ENCODE measurements at regions not wholly inside any gene's neighbourhood (a gene's known extent, or its start where the extent isn't known, plus 50 kb on each side); places are given as distances from the start of the nearest gene placed in this dataset.

DNA sequence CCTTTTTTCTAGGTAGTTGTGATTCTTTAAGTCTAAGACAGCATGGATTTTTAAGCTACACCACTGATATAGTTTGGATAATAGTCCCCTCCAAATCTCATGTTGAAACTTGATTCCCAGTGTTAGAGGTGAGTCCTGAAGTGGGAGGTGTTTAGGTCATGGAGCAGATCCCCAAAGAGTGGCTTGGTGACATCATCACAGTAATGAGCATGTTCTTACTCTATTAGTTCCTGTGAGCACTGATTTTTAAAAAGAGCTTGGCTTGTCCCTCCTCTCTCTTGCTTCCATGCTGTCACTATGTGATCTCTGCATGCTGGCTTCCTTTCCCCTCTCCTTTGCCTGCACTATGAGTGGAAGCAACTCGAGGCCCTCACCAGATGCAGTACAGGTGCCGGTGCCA is 115.5 kb downstream of the LEPR start:
- WGBS, result 44% methylated on average over 2 of the region's 2 CpGs
- H3K4me3 ChIP-seq, result no peak overlapping the region
- H3K36me3 ChIP-seq, result no peaks in the 10 kb centered on the region
- H3K4me1 ChIP-seq (replicated peaks), result no peaks in the 10 kb centered on the region
- H3K27ac ChIP-seq, result no peak overlapping the region
- intact Hi-C loops (cut with DNase I), result no loop called here
- no peak for DNase-seq (ENCODE audit: low spot score)
- H3K9me3 ChIP-seq, result no peaks in the 10 kb centered on the region
- TF ChIP-seq POLR2AphosphoS5 (IDR thresholded peaks at IDR 0.05) (no peak), POLR2A (IDR thresholded peaks at IDR 0.05) (no peak)
- TF ChIP-seq, protein P1, sequence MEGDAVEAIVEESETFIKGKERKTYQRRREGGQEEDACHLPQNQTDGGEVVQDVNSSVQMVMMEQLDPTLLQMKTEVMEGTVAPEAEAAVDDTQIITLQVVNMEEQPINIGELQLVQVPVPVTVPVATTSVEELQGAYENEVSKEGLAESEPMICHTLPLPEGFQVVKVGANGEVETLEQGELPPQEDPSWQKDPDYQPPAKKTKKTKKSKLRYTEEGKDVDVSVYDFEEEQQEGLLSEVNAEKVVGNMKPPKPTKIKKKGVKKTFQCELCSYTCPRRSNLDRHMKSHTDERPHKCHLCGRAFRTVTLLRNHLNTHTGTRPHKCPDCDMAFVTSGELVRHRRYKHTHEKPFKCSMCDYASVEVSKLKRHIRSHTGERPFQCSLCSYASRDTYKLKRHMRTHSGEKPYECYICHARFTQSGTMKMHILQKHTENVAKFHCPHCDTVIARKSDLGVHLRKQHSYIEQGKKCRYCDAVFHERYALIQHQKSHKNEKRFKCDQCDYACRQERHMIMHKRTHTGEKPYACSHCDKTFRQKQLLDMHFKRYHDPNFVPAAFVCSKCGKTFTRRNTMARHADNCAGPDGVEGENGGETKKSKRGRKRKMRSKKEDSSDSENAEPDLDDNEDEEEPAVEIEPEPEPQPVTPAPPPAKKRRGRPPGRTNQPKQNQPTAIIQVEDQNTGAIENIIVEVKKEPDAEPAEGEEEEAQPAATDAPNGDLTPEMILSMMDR (IDR thresholded peaks at IDR 0.05), result no peak
- H3K27me3 ChIP-seq (replicated peaks; ENCODE audit: insufficient read depth), result no peaks in the 10 kb centered on the region

- H3K4me1 ChIP-seq (replicated peaks), result no peaks in the 10 kb centered on the region
- TF ChIP-seq, protein P1 (IDR thresholded peaks at IDR 0.05), result no peak
- TF ChIP-seq POLR2A (IDR thresholded peaks at IDR 0.05) (no peak), POLR2AphosphoS5 (IDR thresholded peaks at IDR 0.05) (no peak)
- intact Hi-C loops (cut with DNase I), result no loop called here
- no peaks in the 10 kb centered on the region for H3K9me3 ChIP-seq
- no peaks in the 10 kb centered on the region for H3K27me3 ChIP-seq (replicated peaks; ENCODE audit: insufficient read depth)
- 78% methylated on average over 2 of the region's 2 CpGs for WGBS
- H3K4me3 ChIP-seq, result no peak overlapping the region
- H3K27ac ChIP-seq, result no peak overlapping the region
- DNase-seq (ENCODE audit: low spot score), result no peak
- no peaks in the 10 kb centered on the region for H3K36me3 ChIP-seq
Measured at GRCh38 chr1:65538086-65538485, 117.6 kb downstream of the LEPR start.

- Histone ChIP-seq H3K9me3 (no peaks in the 10 kb centered on the region), H3K27ac (no peak overlapping the region)
Measured at GRCh38 chr1:65538664-65539063, 118.2 kb downstream of the LEPR start.

GRCh38 chr1:65539266-65540131 is 119.0 kb downstream of the LEPR start:
- Histone ChIP-seq H3K36me3 (no peaks in the 10 kb centered on the region), H3K9me3 (no peaks in the 10 kb centered on the region), H3K4me1 (replicated peaks) (no peaks in the 10 kb centered on the region), H3K4me3 (no peak overlapping the region), H3K27ac (no peak overlapping the region), H3K27me3 (replicated peaks; ENCODE audit: insufficient read depth) (no peaks in the 10 kb centered on the region)
- intact Hi-C loops (cut with DNase I), result no loop called here
- WGBS, result 61% methylated on average over 5 of the region's 5 CpGs
- TF ChIP-seq, protein P1 (IDR thresholded peaks at IDR 0.05), result no peak
- TF ChIP-seq POLR2AphosphoS5 (IDR thresholded peaks at IDR 0.05) (no peak), POLR2A (IDR thresholded peaks at IDR 0.05) (no peak)
- no peak for DNase-seq (ENCODE audit: low spot score)

More at GRCh38 chr1:65538664-65539063, 118.2 kb downstream of the LEPR start:
- 72% methylated on average over 1 of the region's 1 CpG for WGBS
- H3K4me1 ChIP-seq (replicated peaks), result no peaks in the 10 kb centered on the region
- TF ChIP-seq POLR2AphosphoS5 (IDR thresholded peaks at IDR 0.05), result no peak
- H3K27me3 ChIP-seq (replicated peaks; ENCODE audit: insufficient read depth), result no peaks in the 10 kb centered on the region
- H3K36me3 ChIP-seq, result no peaks in the 10 kb centered on the region
- no peak overlapping the region for H3K4me3 ChIP-seq
- intact Hi-C loops (cut with DNase I), result no loop called here
- DNase-seq (ENCODE audit: low spot score), result no peak

DNA sequence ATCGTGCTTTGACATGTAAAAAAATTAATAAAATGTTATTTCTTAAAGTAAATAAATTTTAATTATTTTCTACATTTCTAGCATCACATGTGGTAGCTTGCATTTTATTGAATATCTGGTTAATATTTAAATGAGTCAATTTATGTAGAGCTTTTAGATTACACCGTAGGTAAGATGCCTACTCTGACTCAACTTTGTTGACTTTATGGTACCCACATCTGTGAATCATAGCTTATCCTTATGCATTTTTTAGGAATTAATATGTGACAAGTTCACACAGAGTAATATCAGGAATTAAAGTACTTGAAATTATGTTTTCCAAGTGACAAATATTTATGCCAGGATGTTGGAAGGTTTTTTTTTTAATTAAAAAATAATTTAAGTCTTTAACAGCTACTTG is 120.7 kb downstream of the LEPR start:
- H3K36me3 ChIP-seq, result no peaks in the 10 kb centered on the region
- H3K4me1 ChIP-seq (replicated peaks), result no peaks in the 10 kb centered on the region
- intact Hi-C loops (cut with DNase I), result no loop called here
- no peak overlapping the region for H3K4me3 ChIP-seq
- TF ChIP-seq POLR2AphosphoS5 (IDR thresholded peaks at IDR 0.05) (no peak), POLR2A (IDR thresholded peaks at IDR 0.05) (no peak)
- TF ChIP-seq, protein P1 (IDR thresholded peaks at IDR 0.05), result no peak
- no peaks in the 10 kb centered on the region for H3K27me3 ChIP-seq (replicated peaks; ENCODE audit: insufficient read depth)
- no peak overlapping the region for H3K27ac ChIP-seq
- DNase-seq (ENCODE audit: low spot score), result no peak
- WGBS, result 81% methylated on average over 2 of the region's 2 CpGs
- H3K9me3 ChIP-seq, result no peaks in the 10 kb centered on the region

Data from prostate gland (tissue), 2 donors.